ENCODE measurements at regions not wholly inside any gene's neighbourhood (a gene's known extent, or its start where the extent isn't known, plus 50 kb on each side); places are given as distances from the start of the nearest gene placed in this dataset.

DNA sequence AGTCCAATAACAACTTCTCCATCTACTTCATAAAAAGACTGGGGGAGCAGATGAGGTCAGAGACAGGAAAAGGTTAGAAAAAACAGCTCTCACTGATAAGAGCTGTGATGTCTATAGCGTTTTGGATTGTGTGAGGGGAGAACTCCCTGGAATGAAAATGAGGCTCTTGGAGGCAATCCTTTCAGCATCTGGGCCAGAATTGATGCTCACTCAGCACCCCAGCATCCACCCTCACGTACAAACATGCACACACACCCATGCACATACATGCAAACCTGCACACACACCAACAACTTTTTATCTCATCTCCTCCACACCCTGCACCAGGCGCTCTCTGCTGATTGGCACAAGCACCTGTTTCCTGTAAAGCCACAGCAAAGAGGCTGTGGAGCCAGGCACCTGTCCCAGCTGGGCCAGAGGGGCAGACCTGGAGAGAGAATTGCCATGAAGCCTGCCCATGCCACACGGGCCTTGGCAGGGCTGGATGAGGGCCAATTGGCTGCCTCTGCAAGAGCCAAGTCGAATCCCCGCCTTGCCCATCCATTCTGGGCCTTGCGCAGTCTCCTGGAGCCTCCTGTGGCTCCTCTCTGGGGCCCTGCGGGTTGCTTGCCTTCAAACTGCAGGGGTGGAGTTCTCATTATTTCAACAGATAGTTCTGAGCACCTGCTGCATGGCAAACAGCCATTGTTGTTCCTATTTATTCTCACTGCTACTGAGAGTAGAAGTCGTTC, 53.1 kb downstream of the SYNE3 start:
- ChIA-PET POLR2A (no interaction called here), CTCF (interaction anchor here (0.7 to 2.1 kb wide), 4 partner anchors 18 to 813 kb away, joined by 3 to 4 read pairs (median 3); no protein-coding TSS in a partner anchor)
- peak; percentile 44 for TF ChIP-seq ZIC2 (tag by site-specific recombination; IDR thresholded peaks at IDR 0.05)
- no peak for TF ChIP-seq ZNF768 (tag by site-specific recombination; IDR thresholded peaks at IDR 0.05)
- TF ChIP-seq SP2 (tag by site-specific recombination; IDR thresholded peaks at IDR 0.05) = no peak
- TF ChIP-seq ZNF777 (tag by site-specific recombination; IDR thresholded peaks at IDR 0.05; ENCODE audit: borderline replicate concordance) = no peak
- TF ChIP-seq ZNF514 (tag by site-specific recombination; IDR thresholded peaks at IDR 0.05) = no peak
- TF ChIP-seq FEZF1 (tag by site-specific recombination; IDR thresholded peaks at IDR 0.05) = 0 out of 2 replicates have a peak, but pooled peaks have one; percentile 41
- no peak for TF ChIP-seq ZNF341 (tag by site-specific recombination; IDR thresholded peaks at IDR 0.05; ENCODE audit: low read depth)
- TF ChIP-seq, protein P1, sequence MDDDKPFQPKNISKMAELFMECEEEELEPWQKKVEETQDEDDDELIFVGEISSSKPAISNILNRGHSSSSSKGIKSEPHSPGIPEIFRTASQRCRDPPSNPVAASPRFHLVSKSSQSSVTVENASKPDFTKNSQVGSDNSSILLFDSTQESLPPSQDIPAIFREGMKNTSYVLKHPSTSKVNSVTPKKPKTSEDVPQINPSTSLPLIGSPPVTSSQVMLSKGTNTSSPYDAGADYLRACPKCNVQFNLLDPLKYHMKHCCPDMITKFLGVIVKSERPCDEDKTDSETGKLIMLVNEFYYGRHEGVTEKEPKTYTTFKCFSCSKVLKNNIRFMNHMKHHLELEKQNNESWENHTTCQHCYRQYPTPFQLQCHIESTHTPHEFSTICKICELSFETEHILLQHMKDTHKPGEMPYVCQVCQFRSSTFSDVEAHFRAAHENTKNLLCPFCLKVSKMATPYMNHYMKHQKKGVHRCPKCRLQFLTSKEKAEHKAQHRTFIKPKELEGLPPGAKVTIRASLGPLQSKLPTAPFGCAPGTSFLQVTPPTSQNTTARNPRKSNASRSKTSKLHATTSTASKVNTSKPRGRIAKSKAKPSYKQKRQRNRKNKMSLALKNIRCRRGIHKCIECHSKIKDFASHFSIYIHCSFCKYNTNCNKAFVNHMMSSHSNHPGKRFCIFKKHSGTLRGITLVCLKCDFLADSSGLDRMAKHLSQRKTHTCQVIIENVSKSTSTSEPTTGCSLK (tag by site-specific recombination; IDR thresholded peaks at IDR 0.05) = no peak
- TF ChIP-seq ZNF610 (tag by site-specific recombination; IDR thresholded peaks at IDR 0.05; ENCODE audit: borderline replicate concordance) = no peak
- TF ChIP-seq ZBTB21 (tag by site-specific recombination; IDR thresholded peaks at IDR 0.05) = 0 out of 2 replicates have a peak, but pooled peaks have one; percentile 31
- no peak for TF ChIP-seq OVOL3 (tag by site-specific recombination; IDR thresholded peaks at IDR 0.05)
- TF ChIP-seq TRIM28 (IDR thresholded peaks at IDR 0.05; ENCODE audit: borderline replicate concordance, low read length) = no peak
- TF ChIP-seq, protein P2, sequence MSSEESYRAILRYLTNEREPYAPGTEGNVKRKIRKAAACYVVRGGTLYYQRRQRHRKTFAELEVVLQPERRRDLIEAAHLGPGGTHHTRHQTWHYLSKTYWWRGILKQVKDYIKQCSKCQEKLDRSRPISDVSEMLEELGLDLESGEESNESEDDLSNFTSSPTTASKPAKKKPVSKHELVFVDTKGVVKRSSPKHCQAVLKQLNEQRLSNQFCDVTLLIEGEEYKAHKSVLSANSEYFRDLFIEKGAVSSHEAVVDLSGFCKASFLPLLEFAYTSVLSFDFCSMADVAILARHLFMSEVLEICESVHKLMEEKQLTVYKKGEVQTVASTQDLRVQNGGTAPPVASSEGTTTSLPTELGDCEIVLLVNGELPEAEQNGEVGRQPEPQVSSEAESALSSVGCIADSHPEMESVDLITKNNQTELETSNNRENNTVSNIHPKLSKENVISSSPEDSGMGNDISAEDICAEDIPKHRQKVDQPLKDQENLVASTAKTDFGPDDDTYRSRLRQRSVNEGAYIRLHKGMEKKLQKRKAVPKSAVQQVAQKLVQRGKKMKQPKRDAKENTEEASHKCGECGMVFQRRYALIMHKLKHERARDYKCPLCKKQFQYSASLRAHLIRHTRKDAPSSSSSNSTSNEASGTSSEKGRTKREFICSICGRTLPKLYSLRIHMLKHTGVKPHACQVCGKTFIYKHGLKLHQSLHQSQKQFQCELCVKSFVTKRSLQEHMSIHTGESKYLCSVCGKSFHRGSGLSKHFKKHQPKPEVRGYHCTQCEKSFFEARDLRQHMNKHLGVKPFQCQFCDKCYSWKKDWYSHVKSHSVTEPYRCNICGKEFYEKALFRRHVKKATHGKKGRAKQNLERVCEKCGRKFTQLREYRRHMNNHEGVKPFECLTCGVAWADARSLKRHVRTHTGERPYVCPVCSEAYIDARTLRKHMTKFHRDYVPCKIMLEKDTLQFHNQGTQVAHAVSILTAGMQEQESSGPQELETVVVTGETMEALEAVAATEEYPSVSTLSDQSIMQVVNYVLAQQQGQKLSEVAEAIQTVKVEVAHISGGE (tag by site-specific recombination; conservative IDR thresholded peaks at IDR 0.05; ENCODE audit: low read depth) = no peak
- TF ChIP-seq ZFHX2 (tag by site-specific recombination; conservative IDR thresholded peaks at IDR 0.05) = no peak
- no peak for TF ChIP-seq ZNF624 (tag by site-specific recombination; IDR thresholded peaks at IDR 0.05)
- peak; percentile 63; the same call in 1 of the 2 replicates for TF ChIP-seq SCRT1 (tag by site-specific recombination; IDR thresholded peaks at IDR 0.05; ENCODE audit: borderline replicate concordance)
- TF ChIP-seq ZNF248 (tag by site-specific recombination; IDR thresholded peaks at IDR 0.05) = no peak
- peak; percentile 81 for TF ChIP-seq SCRT2 (tag by site-specific recombination; IDR thresholded peaks at IDR 0.05)
- TF ChIP-seq KLF7 (tag by site-specific recombination; IDR thresholded peaks at IDR 0.05; ENCODE audit: borderline replicate concordance) = no peak
- no peak for TF ChIP-seq ZNF621 (tag by site-specific recombination; IDR thresholded peaks at IDR 0.05)
- TF ChIP-seq ZNF10 (tag by site-specific recombination; IDR thresholded peaks at IDR 0.05) = no peak
- TF ChIP-seq ZNF404 (tag by site-specific recombination; IDR thresholded peaks at IDR 0.05) = no peak
- peak; percentile 81 for TF ChIP-seq GLIS1 (tag by site-specific recombination; IDR thresholded peaks at IDR 0.05)
- TF ChIP-seq ZNF600 (tag by site-specific recombination; IDR thresholded peaks at IDR 0.05) = peak; percentile 34; the same call in 1 of the 2 replicates
- TF ChIP-seq ZNF785 (tag by site-specific recombination; IDR thresholded peaks at IDR 0.05) = no peak
- no peak for TF ChIP-seq GLIS2 (tag by site-specific recombination; IDR thresholded peaks at IDR 0.05)
- TF ChIP-seq, protein P3, sequence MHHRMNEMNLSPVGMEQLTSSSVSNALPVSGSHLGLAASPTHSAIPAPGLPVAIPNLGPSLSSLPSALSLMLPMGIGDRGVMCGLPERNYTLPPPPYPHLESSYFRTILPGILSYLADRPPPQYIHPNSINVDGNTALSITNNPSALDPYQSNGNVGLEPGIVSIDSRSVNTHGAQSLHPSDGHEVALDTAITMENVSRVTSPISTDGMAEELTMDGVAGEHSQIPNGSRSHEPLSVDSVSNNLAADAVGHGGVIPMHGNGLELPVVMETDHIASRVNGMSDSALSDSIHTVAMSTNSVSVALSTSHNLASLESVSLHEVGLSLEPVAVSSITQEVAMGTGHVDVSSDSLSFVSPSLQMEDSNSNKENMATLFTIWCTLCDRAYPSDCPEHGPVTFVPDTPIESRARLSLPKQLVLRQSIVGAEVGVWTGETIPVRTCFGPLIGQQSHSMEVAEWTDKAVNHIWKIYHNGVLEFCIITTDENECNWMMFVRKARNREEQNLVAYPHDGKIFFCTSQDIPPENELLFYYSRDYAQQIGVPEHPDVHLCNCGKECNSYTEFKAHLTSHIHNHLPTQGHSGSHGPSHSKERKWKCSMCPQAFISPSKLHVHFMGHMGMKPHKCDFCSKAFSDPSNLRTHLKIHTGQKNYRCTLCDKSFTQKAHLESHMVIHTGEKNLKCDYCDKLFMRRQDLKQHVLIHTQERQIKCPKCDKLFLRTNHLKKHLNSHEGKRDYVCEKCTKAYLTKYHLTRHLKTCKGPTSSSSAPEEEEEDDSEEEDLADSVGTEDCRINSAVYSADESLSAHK (tag by site-specific recombination; IDR thresholded peaks at IDR 0.05) = no peak
- TF ChIP-seq ZNF629 (tag by site-specific recombination; IDR thresholded peaks at IDR 0.05) = peak; percentile 48
- peaks cover 0 to 4% of the 10 kb centered on the region in 2 experiments; a peak in 1 of 3 replicates for H3K36me3 ChIP-seq (ENCODE audit: control insufficient read depth in 2 of 2, insufficient read depth in 1 of 2, low read length in 2 of 2)
- H3K4me1 ChIP-seq (ENCODE audit: control insufficient read depth, insufficient read depth, low read length) = peaks cover 8% of the 10 kb centered on the region; the same call in 1 of the 2 replicates
- no peak overlapping the region for H3K27ac ChIP-seq (ENCODE audit: extremely low read depth, low read depth, low read length)
- no peaks in the 10 kb centered on the region for H3K9me3 ChIP-seq (ENCODE audit: control insufficient read depth, insufficient read depth, low read depth, low read length)
- no peak overlapping the region for H3K4me3 ChIP-seq (ENCODE audit: low read depth, low read length)

All from HEK293 (cell line).